H1 (cell line): ENCODE measurements at regions not wholly inside any gene's neighbourhood (a gene's known extent, or its start where the extent isn't known, plus 50 kb on each side); places are given as distances from the start of the nearest gene placed in this dataset.

Experiments used
- CTCF ChIA-PET: fragments of 300-600 bp; sonication (Branson Sonifier 250); formaldehyde crosslinking; loops from one replicate; lab custom pipeline; 2021; ENCODE audit not compliant: partially characterized antibody; lab: Charles Lee
- POLR2A ChIA-PET: fragments of 300-600 bp; sonication (Branson Sonifier 250); formaldehyde crosslinking; loops from one replicate; lab custom pipeline; 2021; ENCODE audit warnings: inconsistent platforms; ENCODE audit not compliant: partially characterized antibody; lab: Charles Lee
- DNase-seq, 2 experiments: peaks; one replicate each; pipeline versions ENCODE4 v3.0.0 to v3.0.0-alpha.2; 2010 to 2022; ENCODE audit warnings: low spot score in 2 of 2, low read depth in 1 of 2, mixed read lengths in 1 of 2
- FAIRE-seq: peaks from 2 replicates; lab custom pipeline; 2011; peaks lifted over from hg19 to GRCh38; lab: Jason Lieb, UNC
- H2AFZ ChIP-seq: 2 replicates; pipeline ENCODE4 v1.8.1; 2012; ENCODE audit warnings: low read length, inconsistent platforms
- H2AK5ac ChIP-seq: 2 replicates; pipeline ENCODE4 v1.6.1; 2013; ENCODE audit warnings: low read depth, low read length
- H2BK120ac ChIP-seq: replicated peaks from 2 replicates; pipeline ENCODE3; 2013; ENCODE audit warnings: low read depth, low read length, inconsistent platforms
- H2BK12ac ChIP-seq: 2 replicates; pipeline ENCODE4 v1.6.1; 2013; ENCODE audit warnings: low read depth, low read length
- H2BK15ac ChIP-seq: 2 replicates; pipeline ENCODE4 v1.6.1; 2013; ENCODE audit warnings: low read length
- H2BK20ac ChIP-seq: 2 replicates; pipeline ENCODE4 v1.6.1; 2013; ENCODE audit warnings: low read length
- H2BK5ac ChIP-seq: 2 replicates; pipeline ENCODE4 v1.6.1; 2013; ENCODE audit warnings: low read depth, low read length
- H3K14ac ChIP-seq: 2 replicates; pipeline ENCODE4 v1.6.1; 2013; ENCODE audit warnings: inconsistent platforms; ENCODE audit not compliant: insufficient read length
- H3K18ac ChIP-seq: 2 replicates; pipeline ENCODE4 v1.6.1; 2013; ENCODE audit warnings: low read length; ENCODE audit errors: extremely low read depth
- H3K23ac ChIP-seq: 2 replicates; pipeline ENCODE4 v1.6.1; 2013; ENCODE audit warnings: inconsistent platforms; ENCODE audit not compliant: insufficient read length
- H3K23me2 ChIP-seq: 2 replicates; pipeline ENCODE4 v1.6.1; 2013; ENCODE audit warnings: low read depth, low read length
- H3K27ac ChIP-seq: 2 replicates; pipeline ENCODE4 v1.6.1; 2011; ENCODE audit warnings: low read depth, low read length, inconsistent platforms
- H3K27me3 ChIP-seq, 4 experiments: replicated peaks in 1 of 4; 1 replicate in 1 of 4; 2 replicates in 3 of 4; pipeline versions ENCODE4 v1.6.1 to v1.8.1; 2011 to 2013; ENCODE audit warnings: low read length in 3 of 4, mild to moderate bottlenecking in 3 of 4, inconsistent platforms in 2 of 4, mixed read lengths in 2 of 4, moderate library complexity in 1 of 4; ENCODE audit not compliant: control insufficient read depth in 3 of 4, insufficient read depth in 3 of 4; ENCODE audit errors: extremely low read depth in 1 of 4
- H3K36me3 ChIP-seq, 4 experiments: 2 replicates each; pipeline versions ENCODE4 v1.6.1 to v1.8.1; 2011 to 2013; ENCODE audit warnings: mild to moderate bottlenecking in 4 of 4, low read length in 3 of 4, moderate library complexity in 2 of 4, control low read depth in 1 of 4, inconsistent platforms in 1 of 4; ENCODE audit not compliant: insufficient read depth in 4 of 4, control insufficient read depth in 2 of 4
- H3K4ac ChIP-seq: replicated peaks from 2 replicates; pipeline ENCODE3; 2013; ENCODE audit warnings: low read length, low read depth, mixed read lengths, inconsistent platforms; ENCODE audit not compliant: insufficient read length
- H3K4me1 ChIP-seq, 4 experiments: replicated peaks in 1 of 4; 1 replicate in 1 of 4; 2 replicates in 3 of 4; pipeline versions ENCODE4 v1.6.1 to v1.8.1; 2011 to 2013; ENCODE audit warnings: low read length in 3 of 4, inconsistent platforms in 2 of 4, mixed read lengths in 1 of 4; ENCODE audit not compliant: insufficient read depth in 4 of 4, control insufficient read depth in 3 of 4
- H3K4me2 ChIP-seq, 2 experiments: 2 replicates each; pipeline versions ENCODE4 v1.6.1 to v1.8.1; 2011 to 2013; ENCODE audit warnings: low read depth in 2 of 2, low read length in 2 of 2, control low read depth in 1 of 2, inconsistent platforms in 1 of 2, mild to moderate bottlenecking in 1 of 2; ENCODE audit not compliant: insufficient read depth in 1 of 2
- H3K4me3 ChIP-seq, 4 experiments: fragments of 200-600, 300-600 bp in 1 of 4; sonication (generic), shearing (Covaris generic), sonication (Bioruptor Twin) in 1 of 4; 2 replicates each; pipeline versions ENCODE4 v1.5.1 to v1.8.1; 2011 to 2016; ENCODE audit warnings: low read length in 4 of 4, low read depth in 3 of 4, control low read depth in 2 of 4, inconsistent platforms in 2 of 4, mild to moderate bottlenecking in 2 of 4, mixed read lengths in 1 of 4, moderate library complexity in 1 of 4; ENCODE audit not compliant: insufficient read depth in 2 of 4; ENCODE audit errors: extremely low read depth in 1 of 4
- H3K56ac ChIP-seq: replicated peaks from 2 replicates; pipeline ENCODE3; 2013; ENCODE audit warnings: low read depth, mild to moderate bottlenecking, mixed read lengths, low read length, inconsistent platforms; ENCODE audit not compliant: insufficient read length
- H3K79me1 ChIP-seq: 2 replicates; pipeline ENCODE4 v1.6.1; 2013; ENCODE audit warnings: low read depth, low read length, control low read depth
- H3K79me2 ChIP-seq, 2 experiments: 2 replicates each; pipeline versions ENCODE4 v1.6.1 to v1.8.1; 2012 to 2013; ENCODE audit warnings: low read length in 2 of 2, mild to moderate bottlenecking in 2 of 2, inconsistent platforms in 1 of 2; ENCODE audit not compliant: insufficient read depth in 2 of 2, control insufficient read depth in 1 of 2
- H3K9ac ChIP-seq, 4 experiments: replicated peaks in 1 of 4; 1 replicate in 1 of 4; 2 replicates in 3 of 4; pipeline versions ENCODE4 v1.6.1 to v1.8.1; 2011 to 2013; ENCODE audit warnings: low read depth in 3 of 4, low read length in 3 of 4, control low read depth in 2 of 4, mild to moderate bottlenecking in 2 of 4, moderate library complexity in 2 of 4, inconsistent platforms in 1 of 4; ENCODE audit errors: extremely low read depth in 1 of 4
- H3K9me3 ChIP-seq, 2 experiments: 2 replicates each; pipeline versions ENCODE4 v1.6.1 to v1.8.1; 2012 to 2013; ENCODE audit warnings: mild to moderate bottlenecking in 2 of 2, moderate library complexity in 2 of 2, control low read depth in 1 of 2, inconsistent platforms in 1 of 2, low read depth in 1 of 2, low read length in 1 of 2, mixed read lengths in 1 of 2; ENCODE audit not compliant: insufficient read depth in 2 of 2
- H4K20me1 ChIP-seq, 2 experiments: replicated peaks in 1 of 2; 2 replicates each; pipeline versions ENCODE3 to v1.8.1; 2011 to 2013; ENCODE audit warnings: inconsistent platforms in 2 of 2, low read length in 2 of 2, mild to moderate bottlenecking in 1 of 2; ENCODE audit not compliant: insufficient read depth in 2 of 2, control insufficient read depth in 1 of 2
- H4K5ac ChIP-seq: 2 replicates; pipeline ENCODE4 v1.6.1; 2013; ENCODE audit warnings: low read length, low read depth, mixed read lengths, inconsistent platforms; ENCODE audit not compliant: insufficient read length
- H4K8ac ChIP-seq: 2 replicates; pipeline ENCODE4 v1.8.0; 2013; ENCODE audit warnings: mild to moderate bottlenecking, moderate library complexity, low read length, inconsistent platforms; ENCODE audit not compliant: insufficient read depth; ENCODE audit errors: extremely low read depth
- H4K91ac ChIP-seq: replicated peaks from 2 replicates; pipeline ENCODE3; 2013; ENCODE audit warnings: low read length, mixed read lengths, inconsistent platforms; ENCODE audit not compliant: insufficient read length
- CBX5 ChIP-seq: fragments of 300-800, 300-1000 bp; sonication (generic); IDR thresholded peaks from 2 replicates; pipeline ENCODE4 v1.7.1; 2016; ENCODE audit warnings: antibody characterized with exemption, low read length, low read depth
- CHD2 ChIP-seq: IDR thresholded peaks from 2 replicates; pipeline ENCODE4 v1.6.1; 2012; ENCODE audit warnings: low read length, improper control_type of control experiment
- CREB1 ChIP-seq: IDR thresholded peaks from 2 replicates; pipeline ENCODE4 v1.6.1; 2012; ENCODE audit warnings: inconsistent platforms
- EP300 ChIP-seq, 2 experiments: IDR thresholded peaks; 1 replicate in 1 of 2; 2 replicates in 1 of 2; pipeline ENCODE4 v1.6.1; 2011 to 2012; ENCODE audit warnings: low read depth in 2 of 2, low read length in 2 of 2, mild to moderate bottlenecking in 2 of 2, borderline replicate concordance in 1 of 2, inconsistent platforms in 1 of 2, moderate library complexity in 1 of 2
- GTF2F1 ChIP-seq: IDR thresholded peaks from 2 replicates; pipeline ENCODE4 v1.6.1; 2012; ENCODE audit warnings: low read depth, low read length, improper control_type of control experiment, borderline replicate concordance
- JUN ChIP-seq: IDR thresholded peaks from 2 replicates; pipeline ENCODE4 v1.6.1; 2011; ENCODE audit warnings: low read depth, mild to moderate bottlenecking, improper control_type of control experiment, low read length
- KDM4A ChIP-seq: IDR thresholded peaks from one replicate; pipeline ENCODE4 v1.7.1; 2012; ENCODE audit warnings: low read depth, mild to moderate bottlenecking, moderate library complexity, low read length, inconsistent platforms; ENCODE audit not compliant: severe bottlenecking
- PHF8 ChIP-seq: fragments of 200-600 bp; sonication (generic); conservative IDR thresholded peaks from 2 replicates; pipeline ENCODE4 v1.7.1; 2012; ENCODE audit warnings: low read depth, mild to moderate bottlenecking, inconsistent platforms, low read length, moderate library complexity
- POLR2A ChIP-seq, 2 experiments: IDR thresholded peaks; 1 replicate in 1 of 2; 2 replicates in 1 of 2; pipeline ENCODE4 v1.6.1; 2011; ENCODE audit warnings: low read depth in 2 of 2, low read length in 2 of 2, mild to moderate bottlenecking in 2 of 2; ENCODE audit errors: control extremely low read depth in 1 of 2
- POU5F1 ChIP-seq: IDR thresholded peaks from 2 replicates; pipeline ENCODE4 v1.6.1; 2011; ENCODE audit warnings: low read depth, mild to moderate bottlenecking, low read length, moderate library complexity
- RFX5 ChIP-seq: IDR thresholded peaks from 2 replicates; pipeline ENCODE4 v1.6.1; 2011; ENCODE audit warnings: low read depth, low read length, improper control_type of control experiment, borderline replicate concordance
- SIX5 ChIP-seq: IDR thresholded peaks from 2 replicates; pipeline ENCODE4 v1.6.1; 2011; ENCODE audit warnings: mild to moderate bottlenecking, low read depth, low read length
- SP4 ChIP-seq: IDR thresholded peaks from 2 replicates; pipeline ENCODE4 v1.6.1; 2012; ENCODE audit warnings: low read length, inconsistent platforms
- SUZ12 ChIP-seq: fragments of 200-600 bp; sonication (generic); IDR thresholded peaks from 2 replicates; pipeline ENCODE4 v1.6.1; 2012; ENCODE audit warnings: mild to moderate bottlenecking, inconsistent platforms, low read length, moderate library complexity, mixed read lengths
- WGBS, 2 experiments: shearing (Covaris generic) in 1 of 2; methylation state at CpG; one replicate each; pipeline versions ENCODE4 v1.1.6 to v1.1.7; 2013 to 2015; ENCODE audit warnings: low lambda C conversion rate in 2 of 2, mixed read lengths in 2 of 2, inconsistent platforms in 1 of 2, low coverage in 1 of 2, missing lambda C conversion rate in 1 of 2; ENCODE audit not compliant: insufficient replicate concordance in 2 of 2, insufficient coverage in 1 of 2, insufficient read length in 1 of 2; ENCODE audit errors: extremely low coverage in 1 of 2, missing lambda C conversion rate in 1 of 2; 5-methylcytosine and 5-hydroxymethylcytosine counted together

DNA sequence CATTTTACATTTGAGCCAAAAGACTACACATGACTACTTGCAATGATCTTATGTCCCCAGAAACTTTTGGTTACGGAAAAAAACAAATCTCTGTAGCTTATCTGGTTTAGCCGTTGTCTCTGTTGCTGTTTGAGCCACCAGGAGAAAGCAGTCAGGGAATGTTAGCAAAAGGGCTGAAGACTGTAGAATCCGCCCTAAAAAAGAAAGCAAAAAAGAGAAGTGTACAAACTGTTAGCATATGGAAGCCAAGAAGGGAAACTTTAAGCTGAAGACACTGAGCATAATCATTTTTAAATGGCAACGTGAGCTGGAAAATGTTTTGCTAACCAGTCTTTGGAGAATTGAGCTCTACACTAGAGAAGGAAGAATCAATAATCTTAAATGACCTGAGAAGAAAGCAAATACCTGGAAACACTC is 69.9 kb upstream of the MYLIP start:
- no peak overlapping the region for H2AK5ac ChIP-seq
- no peak overlapping the region for H3K23ac ChIP-seq
- no peak overlapping the region for H3K9ac ChIP-seq
- H2BK20ac ChIP-seq: 0 out of 2 replicates have a peak overlapping the region, but pooled peaks have one; percentile 48
- H2BK12ac ChIP-seq: no peak overlapping the region
- H4K8ac ChIP-seq: no peak overlapping the region
- FAIRE-seq (no peak), DNase-seq (no peak)
- H3K14ac ChIP-seq: no peak overlapping the region
- POLR2A ChIA-PET: interaction anchor here (2.5 kb wide), 1 partner anchor 70 kb away, joined by 5 read pairs; the partner anchor contains the start of gene MYLIP
- H3K23me2 ChIP-seq: peaks cover 2% of the 10 kb centered on the region; the same call in 1 of the 2 replicates
- H3K18ac ChIP-seq: no peak overlapping the region
- peak overlapping the region; percentile 12 for H4K91ac ChIP-seq
- H4K20me1 ChIP-seq: no peaks in the 10 kb centered on the region
- no peaks in the 10 kb centered on the region for H3K79me2 ChIP-seq
- H2BK120ac ChIP-seq: peak overlapping the region; percentile 12
- H3K79me1 ChIP-seq: no peaks in the 10 kb centered on the region
- H3K27me3 ChIP-seq: no peaks in the 10 kb centered on the region; a peak in 1 of 7 replicates
- H3K27ac ChIP-seq: no peak overlapping the region
- no peak overlapping the region for H2AFZ ChIP-seq
- no peak overlapping the region for H3K56ac ChIP-seq
- H3K4ac ChIP-seq: no peak overlapping the region
- H3K4me3 ChIP-seq: no peak overlapping the region
- 82% methylated on average over 4 of the region's 4 CpGs; no CpG with 5 or more reads in 1 of the 2 experiments for WGBS, 2 experiments
- 0 out of 4 replicates have a peak overlapping the region, but pooled peaks of 1 of the 2 experiments have one; percentile 15 for H3K4me2 ChIP-seq
- no peak overlapping the region for H2BK15ac ChIP-seq
- H3K4me1 ChIP-seq: peaks cover 0 to 18% (median 15%) of the 10 kb centered on the region in 4 experiments; a peak in 6 of 7 replicates
- CTCF ChIA-PET: interaction anchor here (0.6 to 1.7 kb wide), 6 partner anchors 9 to 1626 kb away, joined by 3 to 5 read pairs (median 4); no protein-coding TSS in a partner anchor
- H3K36me3 ChIP-seq: no peaks in the 10 kb centered on the region
- H2BK5ac ChIP-seq: peak overlapping the region; percentile 21; the same call in 1 of the 2 replicates
- no peaks in the 10 kb centered on the region for H3K9me3 ChIP-seq
- no peak overlapping the region for H4K5ac ChIP-seq
- no peak for TF ChIP-seq POU5F1
- TF ChIP-seq CBX5: no peak
- no peak for TF ChIP-seq SIX5
- no peak for TF ChIP-seq POLR2A (IDR thresholded peaks at IDR 0.05; ENCODE audit: control extremely low read depth in 1 of 2, low read depth in 2 of 2, low read length in 2 of 2)
- TF ChIP-seq SP4: no peak
- no peak for TF ChIP-seq SUZ12
- TF ChIP-seq EP300 (IDR thresholded peaks at IDR 0.05; ENCODE audit: borderline replicate concordance in 1 of 2, low read depth in 2 of 2, low read length in 2 of 2): no peak
- no peak for TF ChIP-seq RFX5
- no peak for TF ChIP-seq JUN
- TF ChIP-seq CREB1: no peak
- no peak for TF ChIP-seq CHD2
- TF ChIP-seq GTF2F1: no peak
- TF ChIP-seq KDM4A: no peak
- TF ChIP-seq PHF8: no peak
